Kidney capillary endothelial cell (primary cell): ENCODE measurements at regions not wholly inside any gene's neighbourhood (a gene's known extent, or its start where the extent isn't known, plus 50 kb on each side); places are given as distances from the start of the nearest gene placed in this dataset.
A peak's percentile ranks its signal among the peaks of the same experiment; 100 is the strongest.
"Not testable (repeated sequence)": the region's sequence is repeated elsewhere in the genome, so short reads cannot be mapped to it uniquely, and the experiment has no call there.

Experiments
- DNase-seq: peaks from one replicate; pipeline ENCODE4 v3.0.0-alpha.2; 2018; ENCODE audit warnings: low spot score

DNA sequence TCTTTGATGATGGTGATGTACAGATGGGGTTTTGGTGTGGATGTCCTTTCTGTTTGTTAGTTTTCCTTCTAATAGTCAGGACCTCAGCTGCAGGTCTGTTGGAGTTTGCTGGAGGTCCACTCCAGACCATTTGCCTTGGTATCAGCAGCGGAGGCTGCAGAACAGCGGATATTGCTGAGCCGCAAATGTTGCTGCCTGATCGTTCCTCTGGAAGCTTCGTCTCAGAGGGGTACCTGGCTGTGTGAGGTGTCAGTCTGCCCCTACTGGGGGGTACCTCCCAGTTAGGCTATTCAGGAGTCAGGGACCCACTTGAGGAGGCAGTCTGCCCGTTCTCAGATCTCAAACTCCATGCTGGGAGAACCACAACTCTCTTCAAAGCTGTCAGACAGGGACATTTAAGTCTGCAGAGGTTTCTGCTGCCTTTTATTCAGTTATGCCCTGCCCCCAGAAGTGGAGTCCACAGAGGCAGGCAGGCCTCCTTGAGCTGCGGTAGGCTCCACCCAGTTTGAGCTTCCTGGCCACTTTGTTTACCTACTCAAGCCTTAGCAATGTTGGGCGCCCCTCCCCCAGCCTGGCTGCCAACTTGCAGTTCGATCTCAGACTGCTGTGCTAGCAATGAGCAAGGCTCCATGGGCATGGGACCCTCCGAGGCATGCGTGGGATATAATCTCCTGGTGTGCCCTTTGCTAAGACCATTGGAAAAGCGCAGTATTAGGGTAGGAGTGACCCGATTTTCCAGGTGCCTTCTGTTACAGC lies 264.5 kb downstream of the MATN1 start:
- DNase-seq: not testable (repeated sequence)

DNA sequence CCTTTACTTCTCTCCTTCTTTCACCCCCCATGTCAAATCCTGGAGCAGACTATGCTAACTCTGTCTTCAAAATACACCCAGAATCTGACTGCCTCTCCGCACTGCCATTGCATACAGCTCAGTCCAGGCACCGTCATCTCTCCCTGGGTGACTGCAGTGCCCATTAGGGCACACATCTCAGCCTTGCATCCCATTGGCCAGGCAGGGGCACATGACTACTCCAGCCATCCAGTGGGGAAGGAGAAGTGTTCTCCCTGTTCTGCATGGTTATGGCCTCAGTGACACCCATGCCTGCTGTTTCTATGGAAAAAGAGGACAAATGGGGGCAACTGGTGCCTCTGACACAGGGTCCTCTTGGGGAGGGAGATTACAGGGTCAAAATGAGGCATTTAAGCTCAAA lies 270.5 kb downstream of the MATN1 start:
- no peak for DNase-seq

DNA sequence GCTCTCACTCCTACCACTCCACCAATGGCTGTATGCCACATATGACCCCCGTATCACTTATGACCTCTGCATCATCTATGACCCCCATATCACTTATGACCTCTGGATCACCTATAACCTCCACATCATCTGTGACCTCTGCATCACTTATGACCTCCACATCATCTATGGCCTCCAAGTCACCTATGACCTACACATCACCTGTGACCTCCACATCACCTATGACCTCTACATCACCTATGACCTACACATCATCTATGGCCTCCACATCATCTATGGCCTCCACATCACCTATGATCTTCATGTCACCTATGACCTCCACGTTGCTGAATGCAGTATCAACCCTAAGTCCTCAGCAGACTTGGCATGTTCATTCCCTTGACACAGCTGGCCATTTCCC lies 271.2 kb downstream of the MATN1 start:
- no peak for DNase-seq

DNA sequence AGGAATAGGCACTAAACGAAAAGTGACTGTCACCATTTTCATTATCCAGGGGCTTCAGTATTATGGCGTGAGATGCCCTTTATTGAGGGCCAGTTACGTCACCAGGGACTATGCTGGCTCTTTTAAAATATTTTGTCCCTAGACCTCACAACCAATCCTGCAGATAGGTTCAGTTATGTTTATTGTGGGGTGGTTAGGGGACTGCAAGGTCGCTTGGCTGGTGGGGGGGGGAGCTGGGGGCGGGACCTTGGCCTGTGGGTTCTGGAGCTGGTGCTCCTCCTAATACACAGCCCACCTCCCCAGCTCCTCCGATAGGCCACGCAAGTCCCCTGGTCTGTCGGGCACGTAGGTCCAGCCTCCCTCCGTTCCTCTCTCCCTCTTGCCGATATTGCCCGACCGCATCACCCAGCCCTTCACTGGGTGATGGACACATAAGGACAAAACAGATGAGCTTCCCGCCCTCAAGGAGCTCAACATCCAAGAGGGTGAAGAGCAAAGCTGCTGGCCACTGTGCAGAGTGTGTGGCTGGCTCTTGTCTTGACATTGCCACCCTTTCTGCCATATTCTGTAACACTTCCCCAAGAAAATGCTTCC lies 271.8 kb downstream of the MATN1 start:
- DNase-seq: no peak

DNA sequence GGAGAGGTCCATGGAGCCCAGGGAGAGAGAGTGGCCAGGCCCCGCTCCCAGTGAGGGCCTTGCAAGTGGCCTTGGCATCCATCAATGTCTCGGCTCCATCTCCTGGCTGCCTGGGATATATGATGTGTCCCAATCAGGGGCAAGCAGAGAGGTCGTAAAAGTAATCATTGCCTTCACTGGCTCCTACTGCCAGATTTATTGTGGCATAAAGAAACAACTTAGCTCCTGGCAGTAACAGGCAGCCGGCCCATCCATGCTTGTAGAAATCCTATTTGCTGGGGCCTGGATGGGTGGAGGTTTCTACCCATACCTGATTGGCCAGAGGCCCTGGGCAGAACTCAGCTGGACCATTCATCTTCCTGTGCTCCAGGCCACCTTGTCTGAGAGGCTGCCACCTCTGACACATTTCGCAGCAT lies 272.6 kb downstream of the MATN1 start:
- no peak for DNase-seq

DNA sequence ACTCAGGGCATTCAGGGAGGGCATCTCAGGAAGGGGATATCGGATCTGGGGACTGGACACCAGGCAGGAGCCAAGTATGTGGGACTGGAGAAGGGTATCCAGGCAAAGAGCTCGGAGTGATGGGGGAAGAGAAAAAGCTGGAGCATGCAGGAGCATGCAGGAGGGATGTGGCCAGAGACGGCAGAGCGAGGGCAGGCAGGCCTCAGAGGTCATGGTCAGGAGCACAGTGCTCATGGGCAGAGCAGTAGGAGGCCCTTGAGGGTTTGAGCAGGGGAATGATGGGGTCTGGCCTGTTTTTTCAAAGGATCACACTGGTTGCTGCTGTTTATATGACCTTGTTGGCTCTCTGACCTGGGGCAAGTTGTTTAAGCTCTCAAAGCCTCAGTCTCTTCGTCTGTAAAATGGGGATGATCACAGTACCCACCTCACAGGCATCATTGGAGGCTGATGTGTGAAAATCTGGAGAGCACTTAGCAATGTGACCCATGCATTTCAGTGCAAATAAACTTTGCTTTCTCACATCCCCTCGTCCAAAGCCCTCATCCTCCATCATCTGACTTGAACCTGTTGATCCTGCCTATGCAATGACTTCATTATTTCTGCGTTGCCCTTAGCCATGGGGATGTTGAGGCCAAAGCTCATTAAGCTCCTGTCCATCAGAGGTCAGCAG lies 273.1 kb downstream of the MATN1 start:
- no peak for DNase-seq

DNA sequence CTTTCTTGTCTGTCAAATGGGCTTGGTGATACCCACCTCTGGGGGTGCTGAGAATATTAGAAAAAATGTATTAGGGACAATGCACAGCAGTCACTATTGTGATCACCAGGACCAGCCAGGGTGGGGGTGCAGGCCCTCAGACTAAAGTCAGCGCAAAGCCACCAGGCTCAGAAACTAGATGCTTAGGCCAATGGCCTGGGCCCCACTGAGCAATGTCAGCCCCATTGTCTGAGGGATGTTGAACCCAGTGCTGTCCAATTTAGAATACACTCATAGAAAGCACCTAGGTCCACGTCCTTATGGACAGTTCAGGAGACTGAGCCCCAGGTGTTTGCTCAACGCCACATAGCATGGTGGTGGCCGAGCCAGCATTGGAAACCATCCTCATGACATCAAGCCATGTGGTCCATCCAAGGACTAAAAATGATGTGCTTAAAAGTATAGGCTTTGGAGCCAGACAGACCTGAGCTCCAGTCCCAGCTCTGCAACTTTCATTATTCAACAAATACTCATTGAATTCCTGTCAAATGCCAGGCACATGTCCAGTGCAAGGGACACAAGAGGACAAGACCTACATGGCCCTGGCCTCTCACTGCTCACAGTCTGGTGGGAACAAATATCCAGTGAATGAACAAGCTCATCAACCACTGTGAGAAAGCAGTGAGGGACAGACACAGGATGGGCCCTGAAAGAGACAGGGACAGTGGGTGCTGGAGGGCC lies 273.8 kb downstream of the MATN1 start:
- DNase-seq: no peak

DNA sequence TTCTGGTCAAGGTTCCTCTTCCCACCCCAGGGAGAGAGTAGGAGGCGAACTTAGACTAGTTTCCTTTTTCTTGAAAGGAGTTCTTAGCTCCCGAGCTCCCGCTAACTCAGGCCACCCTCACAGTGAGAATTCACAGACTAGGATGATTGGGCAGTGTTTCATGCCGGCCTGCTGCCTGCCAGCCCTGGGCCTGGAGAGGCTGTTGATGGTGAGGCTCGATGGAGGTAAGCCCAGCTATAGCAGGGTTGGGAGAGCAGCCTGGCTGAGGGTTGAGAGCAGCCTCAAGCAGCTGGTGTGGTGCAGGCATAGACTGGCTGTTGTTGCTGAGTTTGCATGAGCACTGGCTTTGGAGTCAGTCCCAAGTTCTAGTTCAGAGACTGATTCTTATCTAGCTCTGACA lies 274.4 kb downstream of the MATN1 start:
- no peak for DNase-seq

DNA sequence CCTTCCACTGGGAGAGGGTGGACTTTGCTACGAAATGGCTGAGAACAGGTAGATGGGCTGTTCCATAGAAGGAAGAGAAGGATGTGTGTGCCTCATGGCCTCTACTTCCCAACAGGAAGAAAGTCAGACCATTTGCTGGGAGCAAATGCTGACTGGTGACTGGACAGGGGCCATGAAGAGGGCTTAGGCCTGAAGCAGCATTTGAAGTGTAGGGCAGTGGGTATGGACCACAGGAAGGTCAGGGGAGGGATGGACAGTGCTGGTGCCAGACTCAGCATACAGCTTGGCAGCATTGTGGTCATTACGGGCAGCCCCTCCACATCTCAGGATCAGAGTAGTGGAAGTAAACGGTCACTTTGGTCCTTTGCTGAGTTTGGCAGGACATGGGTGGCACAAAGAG lies 275.7 kb downstream of the MATN1 start:
- no peak for DNase-seq

DNA sequence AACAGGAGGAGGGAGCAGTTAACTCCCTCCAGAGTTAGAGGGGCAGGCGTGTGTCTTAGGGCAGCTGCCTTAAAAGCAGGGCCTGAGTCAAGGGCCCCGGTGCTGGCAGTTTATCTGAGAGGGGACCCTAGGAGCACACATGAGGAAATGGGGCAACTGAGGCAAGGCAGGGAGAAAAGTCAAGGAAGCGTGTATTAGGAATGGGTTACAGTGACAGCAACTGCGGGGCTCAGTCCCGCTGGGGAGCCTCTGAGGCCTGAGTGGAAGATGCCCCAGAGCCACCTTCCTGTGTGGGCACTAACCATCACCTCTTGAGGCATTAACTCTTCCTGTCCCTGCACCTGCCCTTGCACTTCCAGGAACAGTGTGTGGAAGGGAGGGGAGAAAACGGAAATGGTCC lies 276.3 kb downstream of the MATN1 start:
- no peak for DNase-seq

DNA sequence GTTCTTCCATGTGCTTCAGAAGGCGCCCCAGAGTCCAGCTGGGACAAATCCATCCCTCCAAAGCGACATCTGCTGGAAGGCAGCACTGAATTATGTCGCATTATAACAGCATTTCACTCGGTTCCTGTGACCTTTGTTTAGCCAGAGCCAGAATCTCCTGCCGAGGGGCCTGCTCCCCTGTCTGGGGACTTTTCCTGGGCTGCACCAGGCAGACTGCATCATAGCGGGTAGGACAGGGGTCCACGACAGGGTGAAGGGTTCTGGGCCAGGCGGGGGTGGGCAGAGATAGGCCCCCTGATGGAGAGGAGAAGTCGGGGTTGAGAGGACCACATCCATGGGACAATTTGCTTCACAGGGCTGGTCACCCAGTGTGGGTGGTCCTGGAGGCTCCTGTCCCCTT lies 276.9 kb downstream of the MATN1 start:
- DNase-seq: no peak

DNA sequence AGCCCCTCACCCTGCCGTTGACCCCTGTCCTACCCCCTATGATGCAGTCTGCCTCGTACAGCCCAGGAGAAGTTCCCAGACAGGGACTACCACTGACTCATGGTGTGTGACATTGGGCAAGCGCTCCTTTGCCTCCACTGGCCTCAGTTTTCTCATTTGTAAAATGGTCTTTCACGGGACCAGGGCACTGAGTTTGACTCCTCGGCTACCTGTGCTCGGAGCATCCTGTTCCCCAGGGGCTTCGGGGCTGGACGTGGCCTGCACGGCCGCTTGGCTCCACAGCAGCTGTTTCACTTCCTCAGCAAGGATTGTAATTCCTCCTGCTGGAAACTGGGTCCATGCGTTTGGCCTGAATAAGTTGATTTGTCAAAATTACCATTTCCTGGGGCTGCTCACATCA lies 277.3 kb downstream of the MATN1 start:
- DNase-seq: no peak

DNA sequence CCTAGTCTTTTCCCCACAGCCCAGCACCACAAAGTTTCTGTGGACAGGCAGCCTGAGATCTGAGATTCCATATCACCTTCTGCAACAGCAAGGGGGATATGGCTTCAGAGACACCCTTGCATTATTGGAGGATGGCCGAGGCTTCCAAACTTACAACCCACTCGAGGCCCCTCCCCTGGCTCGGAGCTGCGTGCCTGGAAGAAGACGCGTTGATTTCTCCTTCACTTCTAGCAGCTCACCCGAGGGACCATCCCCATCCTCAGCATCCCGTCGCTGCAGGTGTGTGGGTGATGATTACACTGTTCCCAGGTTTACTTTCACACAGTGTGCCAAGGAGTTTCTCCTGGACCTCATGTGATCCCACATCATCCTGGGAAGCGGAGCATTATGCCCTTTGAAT lies 277.9 kb downstream of the MATN1 start:
- DNase-seq: no peak

DNA sequence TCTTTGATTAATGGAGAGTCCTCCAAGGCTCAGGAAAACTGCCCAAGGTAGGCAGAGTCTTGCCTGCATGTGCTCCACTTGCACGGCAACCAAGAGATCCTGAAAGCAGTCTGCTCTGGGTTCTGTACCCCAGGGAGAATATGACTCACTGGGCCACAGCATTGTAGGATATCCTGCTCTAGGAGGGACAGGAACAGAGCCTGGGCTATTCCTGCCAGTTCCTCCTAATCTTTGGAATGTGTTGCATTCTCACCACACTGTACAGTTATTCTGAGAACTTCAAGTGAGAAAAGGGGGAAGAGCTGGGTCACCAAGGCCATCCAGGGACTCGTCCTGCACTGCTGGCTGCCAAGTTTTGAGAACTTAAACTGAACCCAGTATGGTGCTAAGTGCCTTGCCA lies 278.5 kb downstream of the MATN1 start:
- DNase-seq: peak; percentile 48

DNA sequence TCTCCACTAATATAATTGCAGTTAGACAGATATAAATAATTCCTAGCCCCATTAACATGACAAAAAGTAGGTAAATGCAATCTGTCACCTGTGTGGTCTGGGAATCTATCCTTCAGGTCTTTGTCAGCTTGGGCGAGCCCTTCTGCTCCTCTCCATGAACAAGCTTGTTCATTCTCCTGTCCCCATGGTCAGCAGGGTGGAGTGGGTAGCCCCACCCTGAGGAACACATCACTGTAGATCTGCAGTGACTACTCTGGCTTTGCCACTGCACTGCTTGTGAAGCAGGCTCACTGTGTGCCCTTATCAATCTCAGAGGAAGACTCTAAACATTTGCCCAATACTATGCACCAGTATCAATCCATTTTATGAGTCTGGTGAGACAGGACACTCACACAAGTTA lies 279.0 kb downstream of the MATN1 start:
- DNase-seq: no peak

DNA sequence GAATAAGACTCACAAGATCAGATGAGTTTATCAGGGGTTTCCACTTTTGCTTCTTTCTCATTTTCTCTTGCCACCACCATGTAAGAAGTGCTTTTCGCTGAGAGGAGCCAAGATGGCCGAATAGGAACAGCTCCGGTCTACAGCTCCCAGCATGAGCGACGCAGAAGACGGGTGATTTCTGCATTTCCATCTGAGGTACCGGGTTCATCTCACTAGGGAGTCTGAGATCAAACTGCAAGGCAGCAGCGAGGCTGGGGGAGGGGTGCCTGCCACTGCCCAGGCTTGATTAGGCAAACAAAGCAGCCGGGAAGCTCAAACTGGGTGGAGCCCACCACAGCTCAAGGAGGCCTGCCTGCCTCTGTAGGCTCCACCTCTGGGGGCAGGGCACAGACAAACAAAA lies 285.1 kb downstream of the MATN1 start:
- DNase-seq: not testable (repeated sequence)

DNA sequence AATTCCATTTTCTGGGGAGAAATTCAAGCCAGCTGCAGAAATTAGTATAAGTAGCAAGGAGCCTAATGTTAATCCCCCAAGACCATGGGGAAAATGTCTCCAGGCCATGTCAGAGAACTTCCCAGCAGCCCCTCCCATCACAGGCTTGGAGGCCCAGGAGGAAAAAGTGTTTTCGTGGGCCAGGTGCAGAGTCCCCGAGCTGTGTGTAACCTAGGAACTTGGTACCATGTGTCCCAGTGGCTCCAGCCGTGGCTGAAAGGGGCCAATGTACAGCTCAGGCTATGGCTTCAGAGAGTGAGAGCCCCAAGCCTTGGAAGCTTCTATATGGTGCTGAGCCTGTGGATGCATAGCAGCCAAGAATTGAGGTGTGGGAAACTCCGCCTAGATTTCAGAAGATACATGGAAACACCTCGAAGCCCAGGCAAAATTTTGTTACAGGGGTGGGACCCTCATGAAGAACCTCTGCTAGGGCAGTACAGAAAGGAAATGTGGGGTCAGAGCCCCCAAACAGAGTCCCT lies 286.3 kb downstream of the MATN1 start:
- DNase-seq: no peak

DNA sequence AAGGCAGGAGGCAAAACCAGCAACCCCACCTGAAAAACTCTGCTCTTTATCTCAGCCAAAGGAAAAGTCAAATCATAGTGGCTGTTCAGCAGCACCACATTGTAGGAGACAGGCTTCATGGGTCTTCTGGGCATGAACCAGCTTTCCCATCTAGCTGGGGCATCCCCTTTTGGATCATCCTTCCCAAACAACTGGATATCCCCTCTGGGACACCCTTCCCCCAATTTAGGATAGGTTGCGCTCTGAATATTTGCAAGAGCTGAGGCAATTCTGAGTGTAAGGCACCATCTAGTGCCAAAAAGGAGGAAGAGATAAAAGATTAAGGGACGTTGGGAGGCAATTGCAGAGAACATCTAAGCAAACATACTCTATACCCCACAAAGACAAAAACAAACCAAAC lies 295.8 kb downstream of the MATN1 start:
- no peak for DNase-seq

DNA sequence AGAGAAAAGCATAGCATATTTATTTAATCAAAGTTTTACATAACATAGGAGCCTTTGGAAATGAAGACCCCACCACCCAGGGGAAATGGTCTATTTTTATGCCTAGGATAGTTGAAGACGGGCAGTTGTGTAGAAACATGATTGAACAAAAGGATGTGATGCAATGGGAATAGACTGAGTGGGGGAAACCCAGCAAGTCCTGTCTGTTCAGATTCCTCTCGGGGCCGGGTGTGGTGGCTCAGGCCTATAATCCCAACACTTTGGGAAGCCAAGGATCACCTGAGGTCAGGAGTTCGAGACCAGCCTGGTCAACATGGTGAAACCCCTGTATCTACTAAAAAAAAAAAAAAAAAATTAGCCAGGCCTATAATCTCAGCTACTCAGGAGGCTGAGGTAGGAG lies 298.3 kb downstream of the MATN1 start:
- no peak for DNase-seq

DNA sequence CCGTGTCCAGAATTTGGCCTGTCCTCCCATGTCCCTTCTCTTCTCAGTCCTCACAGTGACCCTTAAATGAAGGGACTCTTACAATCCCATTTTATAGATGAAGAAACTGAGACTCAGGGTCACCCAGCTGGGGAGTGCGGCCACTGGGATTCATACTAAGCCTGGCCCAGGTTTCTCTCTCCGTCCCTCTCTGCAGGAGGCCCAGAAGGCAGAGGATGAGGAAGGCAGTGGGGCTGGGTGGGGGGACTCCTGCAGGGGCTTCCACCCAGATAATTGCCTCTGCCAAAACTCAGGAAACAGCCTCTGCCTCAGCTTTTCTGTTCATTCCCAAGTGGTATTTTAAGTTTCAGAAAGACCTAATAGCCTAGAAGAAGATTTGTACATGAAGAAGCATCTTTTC lies 299.8 kb downstream of the MATN1 start:
- DNase-seq: no peak

DNA sequence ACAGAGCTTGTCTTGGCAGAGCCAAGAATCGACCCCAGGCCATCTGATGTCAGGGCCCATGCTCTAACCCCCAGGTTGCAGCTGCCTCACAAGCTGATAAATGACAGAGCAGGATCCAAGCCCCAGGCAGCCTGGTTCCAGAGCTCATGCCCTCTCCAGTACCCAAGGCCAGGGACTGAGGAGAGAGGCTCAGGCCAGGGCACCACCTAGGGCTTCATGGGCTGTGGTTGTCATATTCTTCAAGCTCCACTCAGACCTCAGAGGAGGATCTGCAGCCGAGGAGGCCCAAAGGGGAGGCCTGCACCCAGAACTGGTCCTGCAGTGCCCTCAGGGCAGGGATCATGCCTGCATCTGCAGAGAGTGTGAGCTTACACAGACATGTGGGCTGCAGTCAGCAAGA lies 301.1 kb downstream of the MATN1 start:
- DNase-seq: no peak

DNA sequence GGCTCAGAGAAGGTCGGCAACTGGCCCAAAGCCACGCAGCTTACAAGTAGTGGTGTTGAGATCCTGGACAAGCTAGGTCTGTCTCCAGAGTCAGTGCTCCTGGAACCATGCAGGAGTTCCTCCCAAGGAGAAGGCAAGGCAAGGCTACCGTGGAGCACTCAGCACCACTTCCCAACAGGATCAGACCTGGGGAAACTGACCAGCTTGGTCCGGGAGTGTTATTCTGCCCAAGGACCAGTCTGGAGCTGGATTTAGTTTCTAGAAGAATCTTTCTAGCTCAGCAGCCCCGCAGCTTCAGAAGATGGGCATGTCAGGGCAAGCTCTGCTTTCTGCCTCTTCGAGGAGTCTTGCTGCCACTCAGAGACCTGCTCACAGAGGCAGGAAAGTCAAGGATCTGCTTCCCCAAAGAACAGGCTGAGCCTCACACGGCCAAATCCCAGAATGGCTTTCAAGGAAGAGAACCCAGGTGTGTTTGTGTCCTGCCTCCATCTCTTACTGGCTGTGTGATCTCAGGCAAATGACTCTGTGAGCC lies 302.8 kb downstream of the MATN1 start:
- no peak for DNase-seq
